ENCODE measurements at regions not wholly inside any gene's neighbourhood (a gene's known extent, or its start where the extent isn't known, plus 50 kb on each side); places are given as distances from the start of the nearest gene placed in this dataset.

DNA sequence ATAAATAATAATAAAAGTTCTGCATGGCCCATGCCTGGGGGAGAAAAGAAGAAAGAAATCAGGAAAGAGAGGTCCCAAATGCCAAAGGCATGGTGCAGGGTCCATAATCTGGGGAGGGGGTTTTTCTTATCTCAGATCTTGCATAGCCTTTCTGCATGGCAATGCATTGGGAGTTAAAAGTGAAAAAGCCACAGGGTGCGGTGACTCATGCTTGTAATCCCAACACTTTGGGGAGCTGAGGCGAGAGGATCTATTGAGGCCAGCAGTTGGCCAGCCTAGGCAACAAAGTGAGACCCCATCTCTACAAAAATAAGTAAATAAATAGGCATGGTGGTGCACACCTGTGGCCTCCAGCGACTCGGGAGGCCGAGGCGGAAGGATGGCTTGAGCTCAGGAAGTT lies 76.8 kb upstream of the GATA2 start:
- DNase-seq (no peak), FAIRE-seq (no peak)
- 87 to 92% (median 90%) methylated on average over 6 of the region's 6 CpGs for WGBS, 3 donors
- no peak overlapping the region for H3K4me3 ChIP-seq (ENCODE audit: low read depth in 1 of 3, low read length in 3 of 3)
- H3K36me3 ChIP-seq (ENCODE audit: control insufficient read depth in 3 of 3, insufficient read depth in 2 of 3, low read depth in 1 of 3, low read length in 3 of 3): no peaks in the 10 kb centered on the region
- no peaks in the 10 kb centered on the region for H3K9me3 ChIP-seq (ENCODE audit: control insufficient read depth in 2 of 2, insufficient read depth in 1 of 2, low read depth in 1 of 2, low read length in 1 of 2)
- H3K27me3 ChIP-seq (ENCODE audit: control insufficient read depth in 3 of 3, insufficient read depth in 3 of 3, low read length in 3 of 3): peaks cover 0 to 29% (median 2%) of the 10 kb centered on the region in 3 donors
- no peaks in the 10 kb centered on the region for H3K4me1 ChIP-seq (ENCODE audit: control insufficient read depth in 3 of 3, insufficient read depth in 2 of 3, low read depth in 1 of 3, low read length in 2 of 3)
- no peak overlapping the region for H3K27ac ChIP-seq (ENCODE audit: low read depth in 1 of 3, low read length in 2 of 3)

GRCh38 chr3:128568602-128569490 lies 75.8 kb upstream of the GATA2 start:
- peaks cover 0 to 27% (median 2%) of the 10 kb centered on the region in 3 donors for H3K27me3 ChIP-seq (ENCODE audit: control insufficient read depth in 3 of 3, insufficient read depth in 3 of 3, low read length in 3 of 3)
- H3K9me3 ChIP-seq (ENCODE audit: control insufficient read depth in 2 of 2, insufficient read depth in 1 of 2, low read depth in 1 of 2, low read length in 1 of 2): no peaks in the 10 kb centered on the region
- 73 to 80% (median 79%) methylated on average over 17 of the region's 17 CpGs for WGBS, 3 donors
- no peaks in the 10 kb centered on the region for H3K36me3 ChIP-seq (ENCODE audit: control insufficient read depth in 3 of 3, insufficient read depth in 2 of 3, low read depth in 1 of 3, low read length in 3 of 3)
- peak overlapping the region in 1 of 3 donors; percentile 24 for H3K27ac ChIP-seq (ENCODE audit: low read depth in 1 of 3, low read length in 2 of 3)
- FAIRE-seq: no peak
- no peaks in the 10 kb centered on the region for H3K4me1 ChIP-seq (ENCODE audit: control insufficient read depth in 3 of 3, insufficient read depth in 2 of 3, low read depth in 1 of 3, low read length in 2 of 3)
- H3K4me3 ChIP-seq (ENCODE audit: low read depth in 1 of 3, low read length in 3 of 3): no peak overlapping the region
- DNase-seq: no peak

DNA sequence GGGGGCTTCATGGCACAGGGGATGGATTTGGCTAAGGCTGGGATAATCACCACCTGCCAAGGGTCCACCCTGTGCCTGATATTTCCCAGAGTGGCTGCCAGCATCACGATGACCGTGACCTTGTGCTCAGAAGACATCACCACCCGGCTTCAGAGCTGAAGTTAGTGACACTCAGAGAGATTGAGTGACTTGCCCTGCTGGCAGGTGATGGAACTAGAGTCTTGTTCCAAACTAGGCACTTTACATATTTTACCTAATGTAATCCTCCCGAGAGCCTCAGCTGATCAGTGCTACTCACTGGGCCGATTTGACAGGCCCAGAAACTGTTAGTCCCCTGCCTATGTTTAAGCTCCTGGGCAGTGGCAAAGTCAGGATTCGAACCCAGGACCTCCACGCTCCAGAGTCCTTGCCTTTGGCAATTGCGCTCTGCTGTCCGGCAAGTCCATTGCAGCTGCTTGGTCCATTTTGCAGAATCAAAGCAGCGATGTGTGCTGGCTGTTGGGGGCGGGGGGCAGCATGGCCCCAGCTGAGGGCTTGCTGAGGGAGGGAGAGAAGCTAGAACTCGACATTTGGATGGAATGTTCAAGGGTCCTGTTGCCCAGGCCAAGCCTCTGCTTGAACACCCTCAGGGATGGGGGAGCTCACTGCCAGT lies 74.8 kb upstream of the GATA2 start:
- no peaks in the 10 kb centered on the region for H3K9me3 ChIP-seq (ENCODE audit: control insufficient read depth in 2 of 2, insufficient read depth in 1 of 2, low read depth in 1 of 2, low read length in 1 of 2)
- H3K36me3 ChIP-seq (ENCODE audit: control insufficient read depth in 3 of 3, insufficient read depth in 2 of 3, low read depth in 1 of 3, low read length in 3 of 3): no peaks in the 10 kb centered on the region
- peaks cover 0 to 21% (median 2%) of the 10 kb centered on the region in 3 donors for H3K27me3 ChIP-seq (ENCODE audit: control insufficient read depth in 3 of 3, insufficient read depth in 3 of 3, low read length in 3 of 3)
- 70 to 83% (median 74%) methylated on average over 12 of the region's 12 CpGs for WGBS, 3 donors
- no peak for DNase-seq
- no peak for FAIRE-seq
- no peak overlapping the region for H3K4me3 ChIP-seq (ENCODE audit: low read depth in 1 of 3, low read length in 3 of 3)
- H3K4me1 ChIP-seq (ENCODE audit: control insufficient read depth in 3 of 3, insufficient read depth in 2 of 3, low read depth in 1 of 3, low read length in 2 of 3): no peaks in the 10 kb centered on the region
- no peak overlapping the region for H3K27ac ChIP-seq (ENCODE audit: low read depth in 1 of 3, low read length in 2 of 3)

GRCh38 chr3:128567141-128567540 lies 74.1 kb upstream of the GATA2 start:
- no peak overlapping the region for H3K27ac ChIP-seq (ENCODE audit: low read depth in 1 of 3, low read length in 2 of 3)
- FAIRE-seq (no peak), DNase-seq (no peak)
- no peaks in the 10 kb centered on the region for H3K4me1 ChIP-seq (ENCODE audit: control insufficient read depth in 3 of 3, insufficient read depth in 2 of 3, low read depth in 1 of 3, low read length in 2 of 3)
- peaks cover 0 to 17% (median 2%) of the 10 kb centered on the region in 3 donors for H3K27me3 ChIP-seq (ENCODE audit: control insufficient read depth in 3 of 3, insufficient read depth in 3 of 3, low read length in 3 of 3)
- 87 to 91% (median 88%) methylated on average over 6 of the region's 6 CpGs for WGBS, 3 donors
- H3K4me3 ChIP-seq (ENCODE audit: low read depth in 1 of 3, low read length in 3 of 3): no peak overlapping the region
- no peaks in the 10 kb centered on the region for H3K9me3 ChIP-seq (ENCODE audit: control insufficient read depth in 2 of 2, insufficient read depth in 1 of 2, low read depth in 1 of 2, low read length in 1 of 2)
- no peaks in the 10 kb centered on the region for H3K36me3 ChIP-seq (ENCODE audit: control insufficient read depth in 3 of 3, insufficient read depth in 2 of 3, low read depth in 1 of 3, low read length in 3 of 3)

DNA sequence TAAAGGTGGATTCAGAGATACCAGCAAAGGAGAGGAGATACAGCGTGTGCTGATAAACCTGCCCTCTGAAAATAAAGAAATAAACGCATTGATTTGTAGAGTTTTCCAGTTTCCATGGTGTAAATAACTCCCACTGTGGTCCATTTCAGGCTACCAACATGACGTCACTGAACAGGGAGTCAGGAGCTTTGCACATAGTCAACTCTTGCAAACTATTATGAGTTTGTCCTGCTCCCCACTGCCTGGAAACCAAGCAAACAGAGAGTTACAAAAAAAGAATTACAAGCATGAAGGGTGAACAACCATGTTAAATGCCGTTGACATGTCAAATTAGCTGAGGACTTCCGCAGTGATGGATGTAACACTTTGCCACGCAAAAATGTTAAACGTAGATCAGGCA lies 70.4 kb upstream of the GATA2 start:
- Histone ChIP-seq H3K4me3 (ENCODE audit: low read depth in 1 of 3, low read length in 3 of 3) (no peak overlapping the region), H3K36me3 (ENCODE audit: control insufficient read depth in 3 of 3, insufficient read depth in 2 of 3, low read depth in 1 of 3, low read length in 3 of 3) (no peaks in the 10 kb centered on the region), H3K27me3 (ENCODE audit: control insufficient read depth in 3 of 3, insufficient read depth in 3 of 3, low read length in 3 of 3) (peaks cover 0 to 20% (median 7%) of the 10 kb centered on the region in 3 donors), H3K4me1 (ENCODE audit: control insufficient read depth in 3 of 3, insufficient read depth in 2 of 3, low read depth in 1 of 3, low read length in 2 of 3) (no peaks in the 10 kb centered on the region), H3K9me3 (ENCODE audit: control insufficient read depth in 2 of 2, insufficient read depth in 1 of 2, low read depth in 1 of 2, low read length in 1 of 2) (no peaks in the 10 kb centered on the region), H3K27ac (ENCODE audit: low read depth in 1 of 3, low read length in 2 of 3) (no peak overlapping the region)
- FAIRE-seq (no peak), DNase-seq (no peak)
- 58 to 72% (median 69%) methylated on average over 7 of the region's 7 CpGs for WGBS, 3 donors

DNA sequence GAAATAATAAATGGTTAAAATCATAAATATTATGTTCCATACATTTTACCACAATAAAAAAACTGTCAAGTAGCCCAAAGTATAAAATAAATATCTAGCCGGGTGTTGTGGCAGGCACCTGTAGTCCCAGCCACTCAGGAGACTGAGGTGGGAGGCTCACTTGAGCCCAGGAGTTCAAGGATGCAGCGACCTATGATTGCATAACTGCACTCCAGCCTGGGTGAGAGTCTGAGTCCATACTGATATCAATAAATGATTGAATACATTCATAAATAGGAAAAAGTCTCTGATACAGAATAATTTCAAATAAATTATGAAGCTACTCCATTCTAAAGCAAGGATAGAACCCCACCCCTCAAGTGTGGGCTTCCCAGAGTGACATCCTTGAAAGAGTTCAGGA lies 68.5 kb upstream of the GATA2 start:
- DNase-seq (no peak), FAIRE-seq (no peak)
- H3K27ac ChIP-seq (ENCODE audit: low read depth in 1 of 3, low read length in 2 of 3): no peak overlapping the region
- H3K4me3 ChIP-seq (ENCODE audit: low read depth in 1 of 3, low read length in 3 of 3): no peak overlapping the region
- no peaks in the 10 kb centered on the region for H3K36me3 ChIP-seq (ENCODE audit: control insufficient read depth in 3 of 3, insufficient read depth in 2 of 3, low read depth in 1 of 3, low read length in 3 of 3)
- peaks cover 0 to 24% (median 7%) of the 10 kb centered on the region in 3 donors for H3K27me3 ChIP-seq (ENCODE audit: control insufficient read depth in 3 of 3, insufficient read depth in 3 of 3, low read length in 3 of 3)
- H3K9me3 ChIP-seq (ENCODE audit: control insufficient read depth in 2 of 2, insufficient read depth in 1 of 2, low read depth in 1 of 2, low read length in 1 of 2): peaks cover 0 to 3% of the 10 kb centered on the region in 2 donors
- H3K4me1 ChIP-seq (ENCODE audit: control insufficient read depth in 3 of 3, insufficient read depth in 2 of 3, low read depth in 1 of 3, low read length in 2 of 3): no peaks in the 10 kb centered on the region
- WGBS, 3 donors: 31 to 66% (median 35%) methylated on average over 2 of the region's 2 CpGs

GRCh38 chr3:128560768-128561167 lies 67.8 kb upstream of the GATA2 start:
- Histone ChIP-seq H3K27me3 (ENCODE audit: control insufficient read depth in 3 of 3, insufficient read depth in 3 of 3, low read length in 3 of 3) (peaks cover 0 to 31% (median 7%) of the 10 kb centered on the region in 3 donors), H3K4me1 (ENCODE audit: control insufficient read depth in 3 of 3, insufficient read depth in 2 of 3, low read depth in 1 of 3, low read length in 2 of 3) (no peaks in the 10 kb centered on the region), H3K27ac (ENCODE audit: low read depth in 1 of 3, low read length in 2 of 3) (no peak overlapping the region), H3K9me3 (ENCODE audit: control insufficient read depth in 2 of 2, insufficient read depth in 1 of 2, low read depth in 1 of 2, low read length in 1 of 2) (peaks cover 0 to 3% of the 10 kb centered on the region in 2 donors), H3K4me3 (ENCODE audit: low read depth in 1 of 3, low read length in 3 of 3) (no peak overlapping the region), H3K36me3 (ENCODE audit: control insufficient read depth in 3 of 3, insufficient read depth in 2 of 3, low read depth in 1 of 3, low read length in 3 of 3) (no peaks in the 10 kb centered on the region)
- FAIRE-seq (no peak), DNase-seq (no peak)
- WGBS, 3 donors: 78 to 86% (median 86%) methylated on average over 12 of the region's 12 CpGs

DNA sequence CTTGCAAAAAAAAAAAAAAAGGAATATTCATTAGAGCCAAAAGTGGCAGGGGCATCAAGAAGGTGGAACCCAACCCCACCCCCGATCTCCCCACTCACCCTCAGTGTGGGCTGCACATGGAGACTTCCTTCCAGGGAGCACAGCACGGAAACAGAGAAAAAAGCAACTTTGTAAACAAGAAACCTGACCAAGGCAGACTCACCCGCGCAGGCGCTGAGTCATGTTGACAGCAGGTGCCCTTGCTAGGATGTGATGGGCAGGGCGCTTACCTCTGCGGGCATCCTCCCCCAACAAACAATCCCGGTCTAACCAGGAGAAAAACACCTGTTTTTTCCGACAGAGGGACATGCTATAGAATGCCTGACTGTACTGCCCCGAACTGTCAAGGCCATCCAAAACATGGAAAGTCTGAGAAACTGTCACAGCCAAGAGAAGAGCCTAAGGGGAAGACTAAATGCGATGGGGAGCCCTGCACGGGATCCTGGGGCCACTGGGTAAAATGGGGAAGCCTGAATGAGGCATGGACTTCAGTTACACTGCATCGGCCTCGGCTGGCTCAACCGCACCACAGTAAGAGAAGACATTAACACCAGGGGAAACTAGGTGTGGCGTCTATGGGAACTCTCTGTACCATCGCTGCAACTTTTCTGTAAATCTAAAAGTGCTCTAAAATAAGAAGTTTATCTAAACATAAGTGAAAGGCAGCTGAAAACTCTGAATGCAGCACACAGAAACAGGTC lies 66.7 kb upstream of the GATA2 start:
- Histone ChIP-seq H3K9me3 (ENCODE audit: control insufficient read depth in 2 of 2, insufficient read depth in 1 of 2, low read depth in 1 of 2, low read length in 1 of 2) (peaks cover 0 to 3% of the 10 kb centered on the region in 2 donors), H3K27me3 (ENCODE audit: control insufficient read depth in 3 of 3, insufficient read depth in 3 of 3, low read length in 3 of 3) (peaks cover 0 to 36% (median 8%) of the 10 kb centered on the region in 3 donors), H3K36me3 (ENCODE audit: control insufficient read depth in 3 of 3, insufficient read depth in 2 of 3, low read depth in 1 of 3, low read length in 3 of 3) (no peaks in the 10 kb centered on the region), H3K4me3 (ENCODE audit: low read depth in 1 of 3, low read length in 3 of 3) (no peak overlapping the region), H3K4me1 (ENCODE audit: control insufficient read depth in 3 of 3, insufficient read depth in 2 of 3, low read depth in 1 of 3, low read length in 2 of 3) (no peaks in the 10 kb centered on the region), H3K27ac (ENCODE audit: low read depth in 1 of 3, low read length in 2 of 3) (no peak overlapping the region)
- FAIRE-seq (no peak), DNase-seq (no peak)
- WGBS, 3 donors: 32 to 42% (median 36%) methylated on average over 17 of the region's 17 CpGs
